Mesothelial cell of epicardium (in vitro differentiated cells): ENCODE measurements at regions not wholly inside any gene's neighbourhood (a gene's known extent, or its start where the extent isn't known, plus 50 kb on each side); places are given as distances from the start of the nearest gene placed in this dataset.

Experiments
- DNase-seq, 2 experiments: peaks; one replicate each; pipeline ENCODE4 v3.0.0; 2021; ENCODE audit warnings: low spot score in 2 of 2; ENCODE audit not compliant: unreplicated experiment in 2 of 2
- H3K27ac Mint-ChIP-seq: 2 replicates; pipeline ENCODE4 v1.8.0; 2021; ENCODE audit warnings: mixed read lengths
- H3K27me3 Mint-ChIP-seq: 2 replicates; pipeline ENCODE4 v1.8.0; 2021; ENCODE audit warnings: low read depth, mixed read lengths
- H3K36me3 Mint-ChIP-seq: 2 replicates; pipeline ENCODE4 v1.8.0; 2021; ENCODE audit warnings: mixed read lengths
- H3K4me1 Mint-ChIP-seq: 2 replicates; pipeline ENCODE4 v1.8.0; 2021; ENCODE audit warnings: mixed read lengths
- H3K4me3 Mint-ChIP-seq: 2 replicates; pipeline ENCODE4 v1.8.0; 2021; ENCODE audit warnings: mild to moderate bottlenecking, moderate library complexity, mixed read lengths
- H3K9me3 Mint-ChIP-seq: 2 replicates; pipeline ENCODE4 v1.8.0; 2021; ENCODE audit warnings: mixed read lengths
- TF ChIP-seq, protein P1 (sequence below): fragments of 200-600 bp; sonication (generic); IDR thresholded peaks from one replicate; pipeline ENCODE4 v1.5.0; 2021; ENCODE audit warnings: antibody characterized with exemption; ENCODE audit not compliant: unreplicated experiment

GRCh38 chr16:72397876-72398275 is 225.9 kb upstream of the PMFBP1 start:
- Mint-ChIP-seq H3K9me3 (peaks cover 24% of the 10 kb centered on the region), H3K36me3 (peaks cover 12% of the 10 kb centered on the region), H3K27me3 (no peaks in the 10 kb centered on the region), H3K4me1 (peaks cover 2% of the 10 kb centered on the region), H3K4me3 (no peak overlapping the region), H3K27ac (no peak overlapping the region)
- TF ChIP-seq, protein P1, sequence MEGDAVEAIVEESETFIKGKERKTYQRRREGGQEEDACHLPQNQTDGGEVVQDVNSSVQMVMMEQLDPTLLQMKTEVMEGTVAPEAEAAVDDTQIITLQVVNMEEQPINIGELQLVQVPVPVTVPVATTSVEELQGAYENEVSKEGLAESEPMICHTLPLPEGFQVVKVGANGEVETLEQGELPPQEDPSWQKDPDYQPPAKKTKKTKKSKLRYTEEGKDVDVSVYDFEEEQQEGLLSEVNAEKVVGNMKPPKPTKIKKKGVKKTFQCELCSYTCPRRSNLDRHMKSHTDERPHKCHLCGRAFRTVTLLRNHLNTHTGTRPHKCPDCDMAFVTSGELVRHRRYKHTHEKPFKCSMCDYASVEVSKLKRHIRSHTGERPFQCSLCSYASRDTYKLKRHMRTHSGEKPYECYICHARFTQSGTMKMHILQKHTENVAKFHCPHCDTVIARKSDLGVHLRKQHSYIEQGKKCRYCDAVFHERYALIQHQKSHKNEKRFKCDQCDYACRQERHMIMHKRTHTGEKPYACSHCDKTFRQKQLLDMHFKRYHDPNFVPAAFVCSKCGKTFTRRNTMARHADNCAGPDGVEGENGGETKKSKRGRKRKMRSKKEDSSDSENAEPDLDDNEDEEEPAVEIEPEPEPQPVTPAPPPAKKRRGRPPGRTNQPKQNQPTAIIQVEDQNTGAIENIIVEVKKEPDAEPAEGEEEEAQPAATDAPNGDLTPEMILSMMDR, result no peak
- no peak for DNase-seq

DNA sequence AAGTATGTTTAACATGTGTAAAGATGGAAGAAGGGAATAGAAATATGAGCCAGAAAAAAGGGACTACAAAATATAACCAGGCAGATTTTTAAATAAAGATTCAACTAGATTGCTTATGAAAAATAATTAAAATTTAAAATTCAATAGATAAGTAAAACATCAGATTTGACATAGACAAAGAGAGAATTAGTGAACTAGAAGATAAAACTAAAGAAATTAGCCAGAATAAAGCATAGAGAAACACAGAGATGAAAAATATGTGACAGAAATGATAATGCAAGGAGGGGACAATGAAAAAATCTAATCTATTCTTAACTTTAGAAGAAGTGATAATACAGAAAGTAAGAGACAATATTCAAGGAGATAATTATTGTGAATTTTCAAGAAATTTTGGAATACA is 222.6 kb upstream of the PMFBP1 start:
- TF ChIP-seq, protein P1, result no peak
- Mint-ChIP-seq H3K4me3 (no peak overlapping the region), H3K27ac (no peak overlapping the region), H3K4me1 (no peaks in the 10 kb centered on the region), H3K36me3 (peaks cover 18% of the 10 kb centered on the region), H3K9me3 (peaks cover 24% of the 10 kb centered on the region), H3K27me3 (no peaks in the 10 kb centered on the region)
- DNase-seq, result no peak

DNA sequence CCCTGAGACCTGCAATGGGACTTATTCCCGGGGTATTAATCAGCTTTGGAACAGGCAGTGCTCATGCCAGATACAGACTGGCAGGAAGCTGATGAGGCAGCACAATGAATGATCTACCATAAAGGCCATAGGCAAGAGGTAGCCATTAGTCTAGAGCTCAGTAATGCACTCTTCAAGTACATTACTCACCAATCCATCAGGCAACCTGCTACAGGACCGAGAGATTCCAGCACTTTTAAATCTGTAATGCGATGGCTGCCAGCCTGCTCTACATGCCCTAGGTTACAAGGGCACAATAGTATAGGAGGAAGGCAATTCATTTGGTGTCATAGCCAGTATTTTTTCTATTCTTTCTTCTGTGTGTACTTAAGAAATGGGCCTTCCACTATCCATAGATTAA is 217.8 kb upstream of the PMFBP1 start:
- TF ChIP-seq, protein P1, result no peak
- H3K9me3 Mint-ChIP-seq, result peaks cover 45% of the 10 kb centered on the region
- DNase-seq, result no peak
- H3K4me3 Mint-ChIP-seq, result no peak overlapping the region
- H3K27me3 Mint-ChIP-seq, result no peaks in the 10 kb centered on the region
- no peaks in the 10 kb centered on the region for H3K4me1 Mint-ChIP-seq
- no peak overlapping the region for H3K27ac Mint-ChIP-seq
- peaks cover 43% of the 10 kb centered on the region for H3K36me3 Mint-ChIP-seq

DNA sequence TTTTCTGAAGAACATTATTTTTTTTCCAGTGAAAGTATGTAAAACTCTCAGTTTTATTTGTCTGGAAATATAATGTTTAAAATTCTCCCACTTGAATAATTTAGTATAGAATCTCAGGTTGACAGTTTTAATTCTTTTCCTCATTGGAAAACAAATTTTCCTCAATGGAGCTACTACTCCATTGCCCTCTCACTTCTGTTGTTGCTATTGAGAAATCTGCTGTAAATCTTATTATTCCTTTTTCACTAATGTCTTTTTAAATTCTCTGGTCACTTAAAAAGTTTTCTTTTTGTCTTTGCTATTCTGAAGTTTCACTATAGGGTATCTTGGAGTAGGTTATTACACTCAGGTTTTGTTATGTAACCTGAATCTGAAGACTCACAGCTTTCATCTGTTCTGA is 216.1 kb upstream of the PMFBP1 start:
- no peak overlapping the region for H3K4me3 Mint-ChIP-seq
- H3K27ac Mint-ChIP-seq, result no peak overlapping the region
- DNase-seq, result no peak
- H3K27me3 Mint-ChIP-seq, result no peaks in the 10 kb centered on the region
- H3K4me1 Mint-ChIP-seq, result no peaks in the 10 kb centered on the region
- H3K9me3 Mint-ChIP-seq, result peaks cover 44% of the 10 kb centered on the region
- H3K36me3 Mint-ChIP-seq, result peaks cover 42% of the 10 kb centered on the region
- TF ChIP-seq, protein P1, result no peak

DNA sequence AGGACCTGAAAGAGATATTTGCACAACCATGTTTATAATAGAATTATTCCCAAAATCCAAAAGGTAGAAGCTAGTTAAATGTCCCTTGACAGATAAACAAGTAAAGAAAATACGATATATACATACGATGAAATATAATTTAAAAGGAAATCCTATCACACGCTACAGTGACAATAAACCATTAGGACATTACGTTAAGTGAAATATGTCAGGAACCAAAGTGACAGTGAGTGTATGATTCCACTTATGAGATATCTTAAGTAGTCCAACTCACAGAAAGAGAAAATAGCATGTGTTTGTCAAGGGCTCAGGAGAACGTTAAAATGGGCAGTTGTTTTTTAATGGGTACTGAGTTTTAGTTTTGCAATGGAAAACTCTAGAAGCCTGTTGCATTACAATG is 212.7 kb upstream of the PMFBP1 start:
- H3K36me3 Mint-ChIP-seq, result peaks cover 46% of the 10 kb centered on the region

GRCh38 chr16:72380283-72380682 is 208.3 kb upstream of the PMFBP1 start:
- DNase-seq, result no peak
- H3K4me3 Mint-ChIP-seq, result no peak overlapping the region
- TF ChIP-seq, protein P1, result no peak
- H3K27me3 Mint-ChIP-seq, result no peaks in the 10 kb centered on the region
- H3K9me3 Mint-ChIP-seq, result peaks cover 31% of the 10 kb centered on the region
- H3K4me1 Mint-ChIP-seq, result peaks cover 4% of the 10 kb centered on the region
- peaks cover 17% of the 10 kb centered on the region for H3K36me3 Mint-ChIP-seq
- no peak overlapping the region for H3K27ac Mint-ChIP-seq

More for the DNA sequence above, 212.7 kb upstream of the PMFBP1 start:
- Mint-ChIP-seq H3K4me3 (no peak overlapping the region), H3K4me1 (peaks cover 4% of the 10 kb centered on the region), H3K27me3 (no peaks in the 10 kb centered on the region), H3K27ac (no peak overlapping the region), H3K9me3 (peaks cover 62% of the 10 kb centered on the region)
- no peak for DNase-seq
- TF ChIP-seq, protein P1, result no peak
